ENCODE measurements at regions not wholly inside any gene's neighbourhood (a gene's known extent, or its start where the extent isn't known, plus 50 kb on each side); places are given as distances from the start of the nearest gene placed in this dataset.

DNA sequence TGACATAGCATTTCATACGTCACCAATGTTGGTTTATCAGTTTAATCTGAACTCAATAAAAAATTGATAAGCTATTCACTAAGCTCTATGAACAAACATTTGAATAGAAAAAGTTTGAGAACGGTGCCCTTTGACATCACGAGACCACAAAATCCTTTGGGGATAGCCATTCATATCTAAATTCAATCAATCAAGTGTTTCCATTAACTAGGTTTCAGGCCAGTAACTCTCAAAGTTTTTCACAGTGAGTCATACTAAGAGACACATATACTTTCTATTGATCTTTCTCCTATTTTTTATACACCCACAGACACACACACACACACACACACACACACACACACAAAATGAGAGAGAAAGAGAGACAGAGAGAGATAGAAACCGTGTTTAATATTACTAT lies 235.4 kb upstream of the SNX7 start:
- TF ChIP-seq, protein P1, sequence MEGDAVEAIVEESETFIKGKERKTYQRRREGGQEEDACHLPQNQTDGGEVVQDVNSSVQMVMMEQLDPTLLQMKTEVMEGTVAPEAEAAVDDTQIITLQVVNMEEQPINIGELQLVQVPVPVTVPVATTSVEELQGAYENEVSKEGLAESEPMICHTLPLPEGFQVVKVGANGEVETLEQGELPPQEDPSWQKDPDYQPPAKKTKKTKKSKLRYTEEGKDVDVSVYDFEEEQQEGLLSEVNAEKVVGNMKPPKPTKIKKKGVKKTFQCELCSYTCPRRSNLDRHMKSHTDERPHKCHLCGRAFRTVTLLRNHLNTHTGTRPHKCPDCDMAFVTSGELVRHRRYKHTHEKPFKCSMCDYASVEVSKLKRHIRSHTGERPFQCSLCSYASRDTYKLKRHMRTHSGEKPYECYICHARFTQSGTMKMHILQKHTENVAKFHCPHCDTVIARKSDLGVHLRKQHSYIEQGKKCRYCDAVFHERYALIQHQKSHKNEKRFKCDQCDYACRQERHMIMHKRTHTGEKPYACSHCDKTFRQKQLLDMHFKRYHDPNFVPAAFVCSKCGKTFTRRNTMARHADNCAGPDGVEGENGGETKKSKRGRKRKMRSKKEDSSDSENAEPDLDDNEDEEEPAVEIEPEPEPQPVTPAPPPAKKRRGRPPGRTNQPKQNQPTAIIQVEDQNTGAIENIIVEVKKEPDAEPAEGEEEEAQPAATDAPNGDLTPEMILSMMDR (IDR thresholded peaks at IDR 0.05; ENCODE audit: extremely low read depth, insufficient read depth, missing control alignments) = no peak
- in situ Hi-C loops (cut with MboI; ENCODE audit: low pct_unique_long_range_greater_than_20kb, low sequenced_read_pairs, unreplicated experiment) = no loop called here
- no peak for DNase-seq (ENCODE audit: low spot score)

DNA sequence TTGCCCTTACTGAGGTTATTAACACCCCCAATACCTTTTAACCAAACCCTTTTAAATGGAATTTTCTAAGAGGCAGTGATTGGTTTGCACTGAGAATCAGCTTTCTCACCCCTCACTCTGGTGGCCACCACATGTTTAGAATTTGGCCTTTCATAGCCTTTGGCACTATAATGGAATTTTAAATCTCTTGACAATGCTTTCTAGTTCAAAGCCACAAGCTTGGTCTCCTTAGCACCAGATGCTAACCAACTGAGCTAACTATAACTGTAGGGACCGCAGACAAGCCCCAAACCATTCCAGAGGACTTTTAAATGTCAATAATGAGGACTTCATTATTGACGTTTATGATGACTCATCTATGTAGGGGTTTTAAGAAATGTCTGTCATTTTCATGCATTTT lies 238.7 kb upstream of the SNX7 start:
- TF ChIP-seq, protein P1 (IDR thresholded peaks at IDR 0.05; ENCODE audit: extremely low read depth, insufficient read depth, missing control alignments) = no peak
- in situ Hi-C loops (cut with MboI; ENCODE audit: low pct_unique_long_range_greater_than_20kb, low sequenced_read_pairs, unreplicated experiment) = no loop called here
- DNase-seq (ENCODE audit: low spot score) = no peak

DNA sequence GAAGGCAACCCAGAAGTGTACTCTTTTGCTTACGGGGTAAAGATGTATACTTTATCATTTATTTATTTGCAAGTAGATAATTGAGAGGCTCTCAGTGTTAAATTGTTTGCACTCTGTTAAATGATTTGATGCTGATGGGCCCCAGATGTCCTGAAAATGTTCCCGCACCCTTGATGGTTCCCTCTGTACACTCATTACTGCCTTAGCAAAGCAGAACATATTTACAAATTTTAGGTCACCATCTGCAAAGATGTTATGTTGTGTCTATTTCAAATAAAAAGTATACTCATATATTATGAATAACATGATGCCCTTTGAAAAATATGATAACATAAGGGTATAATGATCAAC lies 240.5 kb upstream of the SNX7 start:
- TF ChIP-seq, protein P1 (IDR thresholded peaks at IDR 0.05; ENCODE audit: extremely low read depth, insufficient read depth, missing control alignments) = no peak
- DNase-seq (ENCODE audit: low spot score) = no peak
- in situ Hi-C loops (cut with MboI; ENCODE audit: low pct_unique_long_range_greater_than_20kb, low sequenced_read_pairs, unreplicated experiment) = no loop called here

DNA sequence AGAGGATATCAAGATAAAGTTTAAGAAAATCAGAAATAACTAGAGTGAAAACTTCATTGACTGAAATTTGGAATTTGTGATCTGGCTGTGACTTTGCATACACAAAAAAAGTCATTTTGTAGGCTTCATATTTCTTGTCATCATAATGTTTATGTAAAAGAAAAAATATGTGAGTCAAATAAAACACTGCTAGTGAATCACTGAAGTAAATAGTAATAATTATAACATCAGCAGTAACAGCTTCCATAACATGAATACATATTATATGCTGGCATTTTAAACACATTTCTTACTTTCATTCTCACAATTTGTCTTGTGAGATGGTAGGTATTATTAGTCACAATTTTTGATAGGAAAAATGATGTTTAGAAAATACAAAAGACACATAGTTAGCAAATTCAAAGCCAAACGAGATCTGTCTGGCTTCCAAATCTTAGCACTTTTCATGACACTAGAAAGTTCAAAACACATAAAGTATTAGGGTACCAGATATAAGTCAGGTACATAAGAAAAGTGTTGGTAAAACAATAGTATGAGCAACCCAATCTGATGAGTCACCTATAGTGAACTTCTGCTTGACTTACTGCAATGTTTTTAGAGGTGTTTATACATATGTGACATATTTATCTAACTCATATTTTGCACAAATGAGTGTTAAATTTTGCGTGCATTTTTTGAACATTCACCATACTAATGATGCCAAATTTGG lies 241.0 kb upstream of the SNX7 start:
- TF ChIP-seq, protein P1 (IDR thresholded peaks at IDR 0.05; ENCODE audit: extremely low read depth, insufficient read depth, missing control alignments) = no peak
- no peak for DNase-seq (ENCODE audit: low spot score)
- in situ Hi-C loops (cut with MboI; ENCODE audit: low pct_unique_long_range_greater_than_20kb, low sequenced_read_pairs, unreplicated experiment) = no loop called here

DNA sequence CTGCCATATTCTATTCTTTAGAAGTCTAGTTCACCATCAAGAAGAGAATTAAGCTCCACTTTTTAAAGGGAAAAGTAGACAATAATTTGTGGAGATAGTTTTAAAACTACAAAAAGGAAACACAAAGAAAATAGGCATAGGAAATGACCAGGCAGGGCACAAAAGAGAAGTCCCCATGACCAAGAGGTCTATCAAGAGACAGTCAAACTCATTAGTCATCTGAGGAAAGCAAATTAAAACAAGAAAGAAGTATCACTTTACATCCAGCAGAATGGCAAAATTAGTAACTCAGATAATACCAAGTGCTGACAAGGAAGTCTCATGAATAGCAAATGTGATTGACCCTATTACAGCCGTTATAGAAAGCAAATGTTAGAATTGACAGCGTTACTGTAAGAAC lies 243.7 kb upstream of the SNX7 start:
- in situ Hi-C loops (cut with MboI; ENCODE audit: low pct_unique_long_range_greater_than_20kb, low sequenced_read_pairs, unreplicated experiment) = no loop called here
- TF ChIP-seq, protein P1 (IDR thresholded peaks at IDR 0.05; ENCODE audit: extremely low read depth, insufficient read depth, missing control alignments) = no peak
- DNase-seq (ENCODE audit: low spot score) = no peak

DNA sequence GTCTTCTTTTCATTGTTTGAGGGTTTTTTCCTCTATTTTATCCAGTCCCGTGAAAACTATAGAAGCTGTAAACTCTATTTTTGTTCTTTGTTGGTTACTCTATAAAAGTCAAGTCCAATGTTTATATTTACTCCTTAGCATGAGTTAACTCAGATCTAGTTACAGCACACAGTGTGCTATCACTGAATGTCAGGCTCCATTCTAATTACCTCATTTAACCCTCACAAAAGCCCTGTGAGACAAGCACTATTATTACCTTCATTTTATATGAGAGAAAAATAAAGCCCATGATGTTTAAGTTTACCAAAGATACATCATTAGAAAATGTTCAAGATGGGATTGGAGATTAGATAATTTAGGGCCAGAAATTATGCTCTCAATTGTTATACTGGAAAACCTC lies 251.4 kb upstream of the SNX7 start:
- in situ Hi-C loops (cut with MboI; ENCODE audit: low pct_unique_long_range_greater_than_20kb, low sequenced_read_pairs, unreplicated experiment) = no loop called here

More for the DNA sequence above, 251.4 kb upstream of the SNX7 start:
- TF ChIP-seq, protein P1 (IDR thresholded peaks at IDR 0.05; ENCODE audit: extremely low read depth, insufficient read depth, missing control alignments) = no peak
- no peak for DNase-seq (ENCODE audit: low spot score)
